ENCODE measurements at regions not wholly inside any gene's neighbourhood (a gene's known extent, or its start where the extent isn't known, plus 50 kb on each side); places are given as distances from the start of the nearest gene placed in this dataset.
"Not testable (repeated sequence)": the region's sequence is repeated elsewhere in the genome, so short reads cannot be mapped to it uniquely, and the experiment has no call there.

- H3K4me1 ChIP-seq: no peaks in the 10 kb centered on the region
- TF ChIP-seq POLR2A (IDR thresholded peaks at IDR 0.05): no peak
- TF ChIP-seq CTCF (IDR thresholded peaks at IDR 0.05): no peak
- no peak for ATAC-seq
These were observed 156.6 kb upstream of the ARSJ start for GRCh38 chr4:114136069-114136468.

GRCh38 chr4:114137984-114138383 is 158.5 kb upstream of the ARSJ start:
- Histone ChIP-seq H3K27me3 (no peaks in the 10 kb centered on the region), H3K4me1 (no peaks in the 10 kb centered on the region), H3K4me3 (no peak overlapping the region), H3K27ac (no peak overlapping the region), H3K36me3 (replicated peaks in 1 of 2; ENCODE audit: insufficient read depth in 1 of 2, low read depth in 2 of 2) (no peaks in the 10 kb centered on the region), H3K9me3 (no peaks in the 10 kb centered on the region)
- TF ChIP-seq POLR2A (IDR thresholded peaks at IDR 0.05) (no peak), CTCF (IDR thresholded peaks at IDR 0.05) (no peak)
- no peak for ATAC-seq
- WGBS, 2 donors: 77 to 89% methylated on average over 2 of the region's 2 CpGs
- intact Hi-C loops (cut with DNase I): no loop called here
- DNase-seq: no peak

More at GRCh38 chr4:114136069-114136468, 156.6 kb upstream of the ARSJ start:
- Histone ChIP-seq H3K4me3 (no peak overlapping the region), H3K9me3 (no peaks in the 10 kb centered on the region), H3K27me3 (no peaks in the 10 kb centered on the region), H3K27ac (no peak overlapping the region), H3K36me3 (replicated peaks in 1 of 2; ENCODE audit: insufficient read depth in 1 of 2, low read depth in 2 of 2) (no peaks in the 10 kb centered on the region)
- no peak for DNase-seq
- intact Hi-C loops (cut with DNase I): no loop called here

- ATAC-seq (no peak), DNase-seq (no peak)
- no peak overlapping the region for H3K4me3 ChIP-seq
- no peaks in the 10 kb centered on the region for H3K9me3 ChIP-seq
- H3K27ac ChIP-seq: no peak overlapping the region
- TF ChIP-seq POLR2A (IDR thresholded peaks at IDR 0.05) (no peak), CTCF (IDR thresholded peaks at IDR 0.05) (no peak)
- intact Hi-C loops (cut with DNase I): no loop called here
- no peaks in the 10 kb centered on the region for H3K27me3 ChIP-seq
- 68 to 78% methylated on average over 10 of the region's 10 CpGs for WGBS, 2 donors
- no peaks in the 10 kb centered on the region for H3K4me1 ChIP-seq
- no peaks in the 10 kb centered on the region for H3K36me3 ChIP-seq (replicated peaks in 1 of 2; ENCODE audit: insufficient read depth in 1 of 2, low read depth in 2 of 2)
These were observed 167.6 kb upstream of the ARSJ start for GRCh38 chr4:114146947-114147618.

- intact Hi-C loops (cut with DNase I); H3K36me3 ChIP-seq (replicated peaks in 1 of 2; ENCODE audit: insufficient read depth in 1 of 2, low read depth in 2 of 2); H3K9me3 ChIP-seq; H3K4me1 ChIP-seq; H3K27me3 ChIP-seq; H3K27ac ChIP-seq; ATAC-seq; H3K4me3 ChIP-seq; DNase-seq: not testable (repeated sequence)
- WGBS, 2 donors: 75 to 80% methylated on average over 17 of the region's 17 CpGs
These were observed 168.3 kb upstream of the ARSJ start for GRCh38 chr4:114147619-114148208.

GRCh38 chr4:114148372-114149070 is 169.1 kb upstream of the ARSJ start:
- ATAC-seq; H3K27me3 ChIP-seq; H3K4me3 ChIP-seq; H3K36me3 ChIP-seq (replicated peaks in 1 of 2; ENCODE audit: insufficient read depth in 1 of 2, low read depth in 2 of 2); intact Hi-C loops (cut with DNase I); DNase-seq; H3K9me3 ChIP-seq; H3K27ac ChIP-seq; H3K4me1 ChIP-seq: not testable (repeated sequence)
- 83 to 91% methylated on average over 16 to 22 of the region's 27 CpGs for WGBS, 2 donors

Measured in body of pancreas (tissue), 4 donors.